ENCODE measurements at regions not wholly inside any gene's neighbourhood (a gene's known extent, or its start where the extent isn't known, plus 50 kb on each side); places are given as distances from the start of the nearest gene placed in this dataset.

GRCh38 chr15:93362203-93362602 is 273.2 kb upstream of the RGMA start:
- FAIRE-seq: no peak
- intact Hi-C loops (cut with DNase I): no loop called here
- H3K27me3 ChIP-seq (ENCODE audit: control insufficient read depth, insufficient read depth, low read length): no peaks in the 10 kb centered on the region
- no peak overlapping the region for H3K9ac ChIP-seq (ENCODE audit: low read length in 3 of 3)
- H3K27ac ChIP-seq (ENCODE audit: low read depth in 2 of 2, low read length in 2 of 2): no peak overlapping the region
- TF ChIP-seq CTCF (IDR thresholded peaks at IDR 0.05; ENCODE audit: borderline replicate concordance, extremely low read depth, insufficient read depth): no peak
- H3K4me3 ChIP-seq (ENCODE audit: low read length in 3 of 3): no peak overlapping the region
- DNase-seq: peak in 1 of 5 donors; percentile 21
- H3K36me3 ChIP-seq (ENCODE audit: control insufficient read depth in 2 of 3, insufficient read depth in 3 of 3, low read length in 3 of 3): no peaks in the 10 kb centered on the region
- no peaks in the 10 kb centered on the region for H3K9me3 ChIP-seq (ENCODE audit: control insufficient read depth in 2 of 3, insufficient read depth in 1 of 3, low read length in 3 of 3)
- H3K4me1 ChIP-seq (ENCODE audit: control insufficient read depth in 2 of 3, insufficient read depth in 2 of 3, low read depth in 1 of 3, low read length in 3 of 3): no peaks in the 10 kb centered on the region

DNA sequence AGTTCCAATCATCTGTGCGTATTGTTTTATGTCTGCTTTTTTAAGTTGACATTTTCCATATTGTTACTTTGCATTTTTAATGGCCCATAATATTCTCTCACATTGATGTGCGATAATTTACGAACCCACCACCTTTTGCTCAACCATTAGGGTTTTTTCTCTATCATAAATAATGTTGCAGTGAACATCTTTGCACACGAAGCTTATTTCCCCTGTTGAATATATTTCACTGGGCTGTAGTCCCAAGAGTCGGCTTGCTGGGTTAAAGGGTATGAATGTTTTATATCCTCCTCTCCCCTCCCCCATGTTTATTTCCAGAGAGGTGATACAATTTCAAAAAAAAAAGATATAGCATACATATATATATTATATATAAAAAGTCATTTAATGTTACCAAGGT is 272.7 kb upstream of the RGMA start:
- FAIRE-seq: no peak
- Histone ChIP-seq H3K36me3 (ENCODE audit: control insufficient read depth in 2 of 3, insufficient read depth in 3 of 3, low read length in 3 of 3) (no peaks in the 10 kb centered on the region), H3K27me3 (ENCODE audit: control insufficient read depth, insufficient read depth, low read length) (no peaks in the 10 kb centered on the region), H3K9me3 (ENCODE audit: control insufficient read depth in 2 of 3, insufficient read depth in 1 of 3, low read length in 3 of 3) (no peaks in the 10 kb centered on the region), H3K27ac (ENCODE audit: low read depth in 2 of 2, low read length in 2 of 2) (no peak overlapping the region), H3K4me1 (ENCODE audit: control insufficient read depth in 2 of 3, insufficient read depth in 2 of 3, low read depth in 1 of 3, low read length in 3 of 3) (no peaks in the 10 kb centered on the region), H3K4me3 (ENCODE audit: low read length in 3 of 3) (no peak overlapping the region), H3K9ac (ENCODE audit: low read length in 3 of 3) (no peak overlapping the region)
- no peak for TF ChIP-seq CTCF (IDR thresholded peaks at IDR 0.05; ENCODE audit: borderline replicate concordance, extremely low read depth, insufficient read depth)
- DNase-seq: no peak
- intact Hi-C loops (cut with DNase I): no loop called here

- TF ChIP-seq CTCF (IDR thresholded peaks at IDR 0.05; ENCODE audit: borderline replicate concordance, extremely low read depth, insufficient read depth): no peak
- intact Hi-C loops (cut with DNase I): no loop called here
- Histone ChIP-seq H3K27me3 (ENCODE audit: control insufficient read depth, insufficient read depth, low read length) (no peaks in the 10 kb centered on the region), H3K9me3 (ENCODE audit: control insufficient read depth in 2 of 3, insufficient read depth in 1 of 3, low read length in 3 of 3) (no peaks in the 10 kb centered on the region), H3K4me3 (ENCODE audit: low read length in 3 of 3) (no peak overlapping the region), H3K27ac (ENCODE audit: low read depth in 2 of 2, low read length in 2 of 2) (no peak overlapping the region), H3K36me3 (ENCODE audit: control insufficient read depth in 2 of 3, insufficient read depth in 3 of 3, low read length in 3 of 3) (no peaks in the 10 kb centered on the region), H3K9ac (ENCODE audit: low read length in 3 of 3) (no peak overlapping the region), H3K4me1 (ENCODE audit: control insufficient read depth in 2 of 3, insufficient read depth in 2 of 3, low read depth in 1 of 3, low read length in 3 of 3) (no peaks in the 10 kb centered on the region)
- FAIRE-seq (no peak), DNase-seq (no peak)
Measured at GRCh38 chr15:93360976-93361375, 272.0 kb upstream of the RGMA start.

GRCh38 chr15:93360318-93360717 is 271.3 kb upstream of the RGMA start:
- intact Hi-C loops (cut with DNase I): no loop called here
- Histone ChIP-seq H3K4me1 (ENCODE audit: control insufficient read depth in 2 of 3, insufficient read depth in 2 of 3, low read depth in 1 of 3, low read length in 3 of 3) (no peaks in the 10 kb centered on the region), H3K9me3 (ENCODE audit: control insufficient read depth in 2 of 3, insufficient read depth in 1 of 3, low read length in 3 of 3) (no peaks in the 10 kb centered on the region), H3K4me3 (ENCODE audit: low read length in 3 of 3) (no peak overlapping the region), H3K9ac (ENCODE audit: low read length in 3 of 3) (no peak overlapping the region), H3K36me3 (ENCODE audit: control insufficient read depth in 2 of 3, insufficient read depth in 3 of 3, low read length in 3 of 3) (no peaks in the 10 kb centered on the region), H3K27ac (ENCODE audit: low read depth in 2 of 2, low read length in 2 of 2) (no peak overlapping the region), H3K27me3 (ENCODE audit: control insufficient read depth, insufficient read depth, low read length) (no peaks in the 10 kb centered on the region)
- no peak for TF ChIP-seq CTCF (IDR thresholded peaks at IDR 0.05; ENCODE audit: borderline replicate concordance, extremely low read depth, insufficient read depth)
- DNase-seq (no peak), FAIRE-seq (no peak)

Measured in kidney (tissue), 13 donors.